OCI-LY3 (cell line): ENCODE measurements at regions not wholly inside any gene's neighbourhood (a gene's known extent, or its start where the extent isn't known, plus 50 kb on each side); places are given as distances from the start of the nearest gene placed in this dataset.

Experiments
- H2AFZ ChIP-seq: fragments of 200-600, 300-600 bp; shearing (Covaris generic); 2 replicates; pipeline ENCODE4 v1.6.0; 2014; ENCODE audit warnings: antibody characterized with exemption, low read depth, low read length
- H3K27ac ChIP-seq: fragments of 200-600, 300-600 bp; sonication (generic); 2 replicates; pipeline ENCODE4 v1.5.1; 2014; ENCODE audit warnings: mild to moderate bottlenecking, low read length, moderate library complexity, mixed read lengths
- H3K27me3 ChIP-seq: fragments of 200-600, 300-600 bp; sonication (generic); 2 replicates; pipeline ENCODE4 v1.6.1; 2014; ENCODE audit warnings: low read depth, low read length, mixed read lengths
- H3K36me3 ChIP-seq: fragments of 200-600, 300-600 bp; sonication (generic); replicated peaks from 2 replicates; pipeline ENCODE3; 2014; ENCODE audit warnings: low read depth, low read length, mixed read lengths
- H3K4me1 ChIP-seq: fragments of 300-600, 200-600 bp; sonication (generic); 2 replicates; pipeline ENCODE4 v1.6.1; 2014; ENCODE audit warnings: low read length, mixed read lengths
- H3K4me2 ChIP-seq: fragments of 200-600, 300-600 bp; sonication (generic); 2 replicates; pipeline ENCODE4 v1.6.1; 2014; ENCODE audit warnings: low read length, mixed read lengths
- H3K4me3 ChIP-seq: fragments of 300-600, 200-600 bp; sonication (generic); 2 replicates; pipeline ENCODE4 v1.5.1; 2014; ENCODE audit warnings: antibody characterized with exemption, mild to moderate bottlenecking, low read length, moderate library complexity
- H3K79me2 ChIP-seq: fragments of 300-600, 200-600 bp; shearing (Covaris generic); 2 replicates; pipeline ENCODE4 v1.6.1; 2014; ENCODE audit warnings: mild to moderate bottlenecking, low read length, mixed read lengths
- H3K9ac ChIP-seq: fragments of 300-600, 200-600 bp; shearing (Covaris generic); 2 replicates; pipeline ENCODE4 v1.6.0; 2014; ENCODE audit warnings: mild to moderate bottlenecking, low read length, moderate library complexity
- H3K9me3 ChIP-seq: fragments of 200-600, 300-600 bp; shearing (Covaris generic); 2 replicates; pipeline ENCODE4 v1.6.1; 2014; ENCODE audit warnings: low read length, mixed read lengths; ENCODE audit not compliant: insufficient read depth
- H4K20me1 ChIP-seq: fragments of 200-600, 300-600 bp; sonication (generic); 2 replicates; pipeline ENCODE4 v1.6.1; 2016; ENCODE audit warnings: low read length, mixed read lengths; ENCODE audit not compliant: insufficient read depth
- EZH2phosphoT487 ChIP-seq: fragments of 200-600 bp; shearing (Covaris generic); IDR thresholded peaks from 2 replicates; pipeline ENCODE4 v1.6.1; 2018; ENCODE audit warnings: antibody characterized with exemption, mixed run types, low read depth
- TF ChIP-seq, protein P1 (sequence below): fragments of 200-600, 300-600 bp; sonication (generic); IDR thresholded peaks from 2 replicates; pipeline ENCODE4 v1.5.1; 2014; ENCODE audit warnings: antibody characterized with exemption, low read length, low read depth

DNA sequence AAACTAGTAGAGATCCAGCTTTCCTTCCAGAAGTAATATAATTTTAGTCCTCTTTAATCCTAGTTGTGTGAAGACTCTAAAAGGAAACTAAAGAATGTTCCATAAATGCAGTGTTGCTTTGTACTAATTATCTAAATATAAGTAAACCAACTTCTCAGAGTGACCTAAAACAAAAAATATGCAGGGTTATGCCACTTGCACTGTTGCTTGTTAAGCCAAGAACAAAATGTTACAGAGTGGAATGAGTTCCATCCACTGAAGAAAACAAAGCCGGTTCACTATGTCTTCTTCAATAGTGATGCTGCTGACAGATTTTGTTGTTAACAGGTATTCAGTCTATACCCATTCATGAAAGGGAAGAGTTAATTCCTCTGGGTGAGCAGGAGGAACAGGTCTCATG is 252.0 kb upstream of the DIAPH2 start:
- H3K9ac ChIP-seq, result no peak overlapping the region
- H3K27ac ChIP-seq, result no peak overlapping the region
- no peak overlapping the region for H2AFZ ChIP-seq
- H3K4me3 ChIP-seq, result no peak overlapping the region
- H4K20me1 ChIP-seq, result no peaks in the 10 kb centered on the region
- H3K36me3 ChIP-seq, result no peaks in the 10 kb centered on the region
- H3K9me3 ChIP-seq, result no peaks in the 10 kb centered on the region
- no peaks in the 10 kb centered on the region for H3K79me2 ChIP-seq
- TF ChIP-seq EZH2phosphoT487, result no peak
- TF ChIP-seq, protein P1, sequence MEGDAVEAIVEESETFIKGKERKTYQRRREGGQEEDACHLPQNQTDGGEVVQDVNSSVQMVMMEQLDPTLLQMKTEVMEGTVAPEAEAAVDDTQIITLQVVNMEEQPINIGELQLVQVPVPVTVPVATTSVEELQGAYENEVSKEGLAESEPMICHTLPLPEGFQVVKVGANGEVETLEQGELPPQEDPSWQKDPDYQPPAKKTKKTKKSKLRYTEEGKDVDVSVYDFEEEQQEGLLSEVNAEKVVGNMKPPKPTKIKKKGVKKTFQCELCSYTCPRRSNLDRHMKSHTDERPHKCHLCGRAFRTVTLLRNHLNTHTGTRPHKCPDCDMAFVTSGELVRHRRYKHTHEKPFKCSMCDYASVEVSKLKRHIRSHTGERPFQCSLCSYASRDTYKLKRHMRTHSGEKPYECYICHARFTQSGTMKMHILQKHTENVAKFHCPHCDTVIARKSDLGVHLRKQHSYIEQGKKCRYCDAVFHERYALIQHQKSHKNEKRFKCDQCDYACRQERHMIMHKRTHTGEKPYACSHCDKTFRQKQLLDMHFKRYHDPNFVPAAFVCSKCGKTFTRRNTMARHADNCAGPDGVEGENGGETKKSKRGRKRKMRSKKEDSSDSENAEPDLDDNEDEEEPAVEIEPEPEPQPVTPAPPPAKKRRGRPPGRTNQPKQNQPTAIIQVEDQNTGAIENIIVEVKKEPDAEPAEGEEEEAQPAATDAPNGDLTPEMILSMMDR, result no peak
- no peaks in the 10 kb centered on the region for H3K27me3 ChIP-seq
- H3K4me2 ChIP-seq, result no peak overlapping the region
- H3K4me1 ChIP-seq, result no peaks in the 10 kb centered on the region

DNA sequence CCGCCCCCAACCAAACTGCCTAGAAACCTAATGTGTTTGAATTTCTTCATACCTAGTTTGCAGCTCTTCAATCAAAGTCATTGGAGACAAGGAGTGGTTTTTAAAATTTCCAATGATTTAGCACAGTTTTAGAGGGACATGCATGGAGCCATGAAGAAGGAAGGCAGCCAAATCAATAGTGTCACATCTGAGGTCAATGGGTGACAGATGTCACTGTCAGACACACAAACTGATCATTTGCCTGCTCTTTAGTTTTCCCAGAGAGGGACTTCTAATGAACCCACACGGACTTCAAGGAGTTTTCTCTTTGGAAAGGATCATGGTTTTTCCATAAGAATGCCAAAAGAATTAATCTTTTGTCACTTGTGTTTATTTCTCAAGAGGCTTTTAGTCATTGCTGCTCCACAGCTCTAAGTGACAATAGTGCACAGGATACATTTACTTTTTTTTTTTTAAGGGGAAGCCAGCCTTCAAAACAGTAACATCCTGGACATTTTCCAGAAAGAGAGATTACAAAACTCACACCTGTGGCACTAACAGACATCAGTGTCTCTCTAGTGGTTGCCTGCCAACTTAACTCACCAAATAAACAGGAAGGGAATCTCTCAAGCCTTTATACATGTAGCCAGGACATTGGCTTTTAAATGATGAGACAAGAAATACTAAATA is 251.1 kb upstream of the DIAPH2 start:
- no peaks in the 10 kb centered on the region for H3K36me3 ChIP-seq
- no peaks in the 10 kb centered on the region for H3K4me1 ChIP-seq
- H4K20me1 ChIP-seq, result no peaks in the 10 kb centered on the region
- H3K9ac ChIP-seq, result no peak overlapping the region
- H3K27ac ChIP-seq, result no peak overlapping the region
- no peaks in the 10 kb centered on the region for H3K27me3 ChIP-seq
- H3K4me3 ChIP-seq, result no peak overlapping the region
- no peaks in the 10 kb centered on the region for H3K9me3 ChIP-seq
- TF ChIP-seq EZH2phosphoT487, result no peak
- TF ChIP-seq, protein P1, result no peak
- no peaks in the 10 kb centered on the region for H3K79me2 ChIP-seq
- H2AFZ ChIP-seq, result no peak overlapping the region
- no peak overlapping the region for H3K4me2 ChIP-seq

DNA sequence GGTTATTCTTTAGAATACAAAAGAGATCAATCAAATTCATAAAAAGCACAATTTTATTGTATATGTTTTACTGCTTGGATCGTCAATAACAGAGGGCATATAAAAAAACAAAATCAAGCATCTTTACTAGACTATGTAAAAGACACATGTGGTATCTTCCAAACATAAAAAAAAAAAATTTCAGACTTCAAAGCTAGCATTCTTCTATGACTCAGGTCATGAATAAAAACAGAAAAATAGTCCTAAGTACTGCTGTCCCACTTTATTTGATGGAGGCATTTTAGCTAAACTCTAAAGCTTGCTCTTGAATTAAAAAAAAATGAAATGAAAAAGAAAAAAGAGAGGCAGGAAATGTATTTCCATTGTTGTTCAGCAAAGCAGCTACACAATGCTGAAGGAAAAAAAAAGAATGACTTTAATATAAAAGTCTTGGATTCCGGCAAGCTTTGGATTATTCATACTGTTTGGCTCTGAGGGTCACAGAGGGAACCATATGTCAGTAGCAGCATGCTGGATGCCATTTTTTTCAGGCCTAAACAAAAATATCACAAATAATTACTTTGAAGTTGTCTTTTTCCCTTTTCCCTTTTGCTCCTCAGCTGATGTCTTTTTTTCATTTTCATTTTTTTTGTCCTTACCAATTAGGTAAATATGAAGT is 249.1 kb upstream of the DIAPH2 start:
- no peaks in the 10 kb centered on the region for H3K79me2 ChIP-seq
- no peak overlapping the region for H3K4me3 ChIP-seq
- H4K20me1 ChIP-seq, result no peaks in the 10 kb centered on the region
- H3K27me3 ChIP-seq, result no peaks in the 10 kb centered on the region
- H3K36me3 ChIP-seq, result no peaks in the 10 kb centered on the region
- H3K9me3 ChIP-seq, result no peaks in the 10 kb centered on the region
- H3K9ac ChIP-seq, result no peak overlapping the region
- no peak for TF ChIP-seq EZH2phosphoT487
- TF ChIP-seq, protein P1, result no peak
- no peak overlapping the region for H2AFZ ChIP-seq
- H3K4me1 ChIP-seq, result no peaks in the 10 kb centered on the region
- H3K27ac ChIP-seq, result no peak overlapping the region
- H3K4me2 ChIP-seq, result no peak overlapping the region

DNA sequence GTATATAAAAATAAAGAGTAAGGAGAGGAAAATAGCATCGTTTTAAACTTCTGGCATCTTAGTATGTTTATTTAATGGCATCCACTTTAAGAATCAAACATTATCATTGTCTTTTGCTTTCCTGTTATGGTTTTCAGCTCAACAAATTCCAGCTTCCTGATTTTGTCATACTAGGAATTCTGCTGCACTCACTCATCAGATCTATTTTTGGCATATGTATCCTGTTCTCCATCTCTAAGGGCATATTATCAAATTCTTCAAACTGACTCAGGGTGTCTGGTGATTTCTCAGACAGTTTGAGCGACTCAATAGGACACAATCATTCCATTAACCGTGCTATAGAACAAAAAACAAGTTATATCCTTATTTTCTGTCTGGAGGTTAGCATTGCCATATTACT is 248.5 kb upstream of the DIAPH2 start:
- Histone ChIP-seq H3K9ac (no peak overlapping the region), H3K27me3 (no peaks in the 10 kb centered on the region), H3K4me1 (no peaks in the 10 kb centered on the region), H3K79me2 (no peaks in the 10 kb centered on the region), H4K20me1 (no peaks in the 10 kb centered on the region), H3K36me3 (no peaks in the 10 kb centered on the region), H3K27ac (no peak overlapping the region), H3K4me2 (no peak overlapping the region), H2AFZ (no peak overlapping the region), H3K9me3 (no peaks in the 10 kb centered on the region), H3K4me3 (no peak overlapping the region)
- no peak for TF ChIP-seq EZH2phosphoT487
- TF ChIP-seq, protein P1, result no peak
